Ovary (tissue), 7 donors: ENCODE measurements at regions not wholly inside any gene's neighbourhood (a gene's known extent, or its start where the extent isn't known, plus 50 kb on each side); places are given as distances from the start of the nearest gene placed in this dataset.

Source experiments
- DNase-seq, 5 donors: peaks; one replicate each; pipeline ENCODE4 v3.0.0-alpha.2; 2019 to 2020
- H3K27ac ChIP-seq, 2 donors: fragments of 200-600 bp; one replicate each; pipeline versions ENCODE4 v1.5.1 to v1.8.0; 2019 to 2022
- H3K27me3 ChIP-seq: fragments of 200-600 bp; one replicate; pipeline ENCODE4 v1.8.0; 2022
- H3K36me3 ChIP-seq: fragments of 200-600 bp; sonication (generic); one replicate; pipeline ENCODE4 v1.5.1; 2019
- H3K4me1 ChIP-seq: one replicate; pipeline ENCODE4 v1.8.1; 2013; ENCODE audit warnings: mild to moderate bottlenecking, moderate library complexity; ENCODE audit not compliant: insufficient read depth
- H3K4me3 ChIP-seq: fragments of 200-600 bp; sonication (generic); one replicate; pipeline ENCODE4 v1.5.1; 2017
- H3K9me3 ChIP-seq, 2 donors: fragments of 200-600 bp in 1 of 2; sonication (generic) in 1 of 2; one replicate each; pipeline versions ENCODE4 v1.5.1 to v1.8.1; 2013 to 2019; ENCODE audit warnings: mild to moderate bottlenecking in 1 of 2, moderate library complexity in 1 of 2
- CTCF ChIP-seq, 3 donors: fragments of 450-650 bp in 2 of 3; fragments of 200-600 bp in 1 of 3; IDR thresholded peaks; one replicate each; pipeline versions ENCODE4 v1.5.1 to v1.8.0; 2016 to 2022; ENCODE audit warnings: antibody characterized with exemption in 3 of 3, mild to moderate bottlenecking in 1 of 3
- EP300 ChIP-seq: sonication (generic); formaldehyde crosslinking; IDR thresholded peaks from one replicate; pipeline ENCODE4 v1.6.1; 2017; ENCODE audit warnings: antibody characterized with exemption
- POLR2A ChIP-seq: fragments of 450-650 bp; IDR thresholded peaks from one replicate; pipeline ENCODE4 v1.6.1; 2017; ENCODE audit warnings: antibody characterized with exemption, mild to moderate bottlenecking, moderate library complexity
- WGBS, 3 donors: extraction: QIAGEN DNeasy Blood & Tissue Kit in 1 of 3; methylation state at CpG; one replicate each; pipeline versions ENCODE4 v1.1.5 to v1.1.7; 2013 to 2017; 5-methylcytosine and 5-hydroxymethylcytosine counted together
- intact Hi-C, 4 donors: fragments of 100-400 bp; cut with DNase I; formaldehyde crosslinking; loops; one replicate each; pipeline versions ENCODE4 v1.11.0 to v1.15.1; 2022 to 2023
- donor health status: DM: no; HTN: no; CAD: no; lungs with moderate emphysema.
- donor health status: DM: no; HTN: no; CAD: no.
- donor health status: Bipolar disorder and iron deficiency.
- donor health status: DM: no; HTN: no; CAD: no.
- donor health status: DM: yes; HTN: yes; CAD: no.

GRCh38 chr6:163889904-163890514 lies 475.5 kb downstream of the QKI start:
- intact Hi-C loops, result no loop called here
- no peaks in the 10 kb centered on the region for H3K27me3 ChIP-seq
- H3K27ac ChIP-seq, result no peak overlapping the region
- no peak overlapping the region for H3K4me3 ChIP-seq
- TF ChIP-seq POLR2A (no peak), EP300 (no peak), CTCF (IDR thresholded peaks at IDR 0.05) (no peak)
- H3K36me3 ChIP-seq, result no peaks in the 10 kb centered on the region
- DNase-seq, result no peak
- WGBS, 3 donors, result 71 to 92% (median 89%) methylated on average over 3 of the region's 3 CpGs
- no peaks in the 10 kb centered on the region for H3K4me1 ChIP-seq
- no peaks in the 10 kb centered on the region for H3K9me3 ChIP-seq

- Histone ChIP-seq H3K9me3 (no peaks in the 10 kb centered on the region), H3K4me1 (no peaks in the 10 kb centered on the region), H3K27me3 (no peaks in the 10 kb centered on the region), H3K4me3 (no peak overlapping the region), H3K27ac (no peak overlapping the region), H3K36me3 (no peaks in the 10 kb centered on the region)
- intact Hi-C loops, result no loop called here
- WGBS, 3 donors, result 61 to 65% (median 61%) methylated on average over 2 of the region's 2 CpGs
- TF ChIP-seq CTCF (IDR thresholded peaks at IDR 0.05), result no peak
- TF ChIP-seq EP300, result no peak
- no peak for TF ChIP-seq POLR2A
- DNase-seq, result no peak
Measured at GRCh38 chr6:163888030-163888819, 473.7 kb downstream of the QKI start.

- intact Hi-C loops, result no loop called here
- WGBS, 3 donors, result 83 to 100% (median 95%) methylated on average over 1 of the region's 1 CpG
- Histone ChIP-seq H3K9me3 (no peaks in the 10 kb centered on the region), H3K27me3 (no peaks in the 10 kb centered on the region), H3K27ac (no peak overlapping the region), H3K4me3 (no peak overlapping the region), H3K4me1 (no peaks in the 10 kb centered on the region), H3K36me3 (no peaks in the 10 kb centered on the region)
- no peak for TF ChIP-seq CTCF (IDR thresholded peaks at IDR 0.05)
- DNase-seq, result no peak
Measured at GRCh38 chr6:163886428-163886827, 471.9 kb downstream of the QKI start.

- H3K4me1 ChIP-seq, result no peaks in the 10 kb centered on the region
- DNase-seq, result no peak
Measured at GRCh38 chr6:163883984-163884383, 469.5 kb downstream of the QKI start.

More at GRCh38 chr6:163883984-163884383, 469.5 kb downstream of the QKI start:
- no peaks in the 10 kb centered on the region for H3K27me3 ChIP-seq
- intact Hi-C loops, result no loop called here
- H3K4me3 ChIP-seq, result no peak overlapping the region
- no peak overlapping the region for H3K27ac ChIP-seq
- 86 to 97% (median 91%) methylated on average over 3 of the region's 3 CpGs for WGBS, 3 donors
- no peak for TF ChIP-seq POLR2A
- TF ChIP-seq EP300, result no peak
- no peak for TF ChIP-seq CTCF (IDR thresholded peaks at IDR 0.05)
- H3K36me3 ChIP-seq, result no peaks in the 10 kb centered on the region
- no peaks in the 10 kb centered on the region for H3K9me3 ChIP-seq
